Smooth muscle cell (in vitro differentiated cells): ENCODE measurements at regions not wholly inside any gene's neighbourhood (a gene's known extent, or its start where the extent isn't known, plus 50 kb on each side); places are given as distances from the start of the nearest gene placed in this dataset.

Experiments
- DNase-seq: peaks from one replicate; lab custom pipeline; 2025; ENCODE audit not compliant: unreplicated experiment; lab: John Stamatoyannopoulos, UW
- H2AFZ ChIP-seq: fragments of 200-600 bp; sonication (generic); 2 replicates; pipeline ENCODE4 v1.6.0; 2016; ENCODE audit warnings: antibody characterized with exemption, low read depth, mild to moderate bottlenecking
- H3F3A ChIP-seq: fragments of 200-600 bp; sonication (generic); 2 replicates; pipeline ENCODE4 v1.6.0; 2017; ENCODE audit warnings: antibody characterized with exemption, low read depth
- H3K27ac ChIP-seq: fragments of 200-600 bp; sonication (generic); 2 replicates; pipeline ENCODE4 v1.5.1; 2016; ENCODE audit warnings: low read depth, mild to moderate bottlenecking
- H3K27me3 ChIP-seq: fragments of 200-600 bp; sonication (generic); 2 replicates; pipeline ENCODE4 v1.6.1; 2016; ENCODE audit warnings: low read depth, mild to moderate bottlenecking
- H3K36me3 ChIP-seq: fragments of 200-600 bp; sonication (generic); 2 replicates; pipeline ENCODE4 v1.5.1; 2016; ENCODE audit warnings: low read depth
- H3K4me1 ChIP-seq: fragments of 200-600 bp; sonication (generic); 2 replicates; pipeline ENCODE4 v1.5.1; 2016; ENCODE audit warnings: low read depth
- H3K4me2 ChIP-seq: fragments of 200-600 bp; sonication (generic); 2 replicates; pipeline ENCODE4 v1.6.0; 2016; ENCODE audit warnings: mild to moderate bottlenecking
- H3K4me3 ChIP-seq: fragments of 200-600 bp; sonication (generic); 2 replicates; pipeline ENCODE4 v1.5.1; 2016; ENCODE audit warnings: mild to moderate bottlenecking
- H3K79me2 ChIP-seq: fragments of 200-600 bp; sonication (generic); 2 replicates; pipeline ENCODE4 v1.6.0; 2016; ENCODE audit warnings: low read depth, mild to moderate bottlenecking
- H3K9ac ChIP-seq: fragments of 200-600 bp; sonication (generic); 2 replicates; pipeline ENCODE4 v1.6.0; 2016; ENCODE audit warnings: low read depth
- H3K9me3 ChIP-seq: fragments of 200-600 bp; sonication (generic); replicated peaks from 2 replicates; pipeline ENCODE4 v1.5.1; 2016; ENCODE audit warnings: low read depth
- H4K20me1 ChIP-seq: fragments of 200-600 bp; sonication (generic); 2 replicates; pipeline ENCODE4 v1.6.0; 2016; ENCODE audit warnings: low read depth
- WGBS: methylation state at CpG from one replicate; pipeline ENCODE4 v1.1.7; 2016; ENCODE audit warnings: low lambda C conversion rate; 5-methylcytosine and 5-hydroxymethylcytosine counted together
- TF ChIP-seq, protein P1 (sequence below): fragments of 200-600 bp; sonication (generic); IDR thresholded peaks from 2 replicates; pipeline ENCODE4 v1.5.1; 2017; ENCODE audit warnings: borderline replicate concordance, mild to moderate bottlenecking, antibody characterized with exemption; ENCODE audit not compliant: insufficient read depth, poor library complexity, severe bottlenecking

DNA sequence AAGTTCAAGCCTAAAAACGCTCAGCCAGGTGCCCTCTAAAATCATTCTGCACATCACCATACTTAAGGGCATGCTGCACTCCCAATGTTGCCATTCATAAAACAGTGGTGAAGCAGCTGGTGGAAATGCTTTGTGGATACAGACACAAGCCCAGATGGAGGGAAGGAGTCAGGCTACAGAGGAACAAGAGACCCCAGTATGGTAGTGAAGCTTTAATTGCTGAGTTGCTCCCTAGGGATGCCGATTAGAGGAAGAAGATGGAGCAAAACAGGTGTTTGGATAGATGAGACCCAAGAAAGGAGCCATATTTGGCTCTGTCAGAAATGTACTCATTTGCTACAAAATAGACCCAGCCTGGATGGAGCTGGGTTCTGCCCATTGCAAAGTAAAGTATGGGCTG is 230.5 kb downstream of the NSG2 start:
- WGBS: 72% methylated on average over 2 of the region's 2 CpGs
- DNase-seq: no peak
- Histone ChIP-seq H3K9ac (no peak overlapping the region), H3K27me3 (no peaks in the 10 kb centered on the region), H4K20me1 (no peaks in the 10 kb centered on the region), H3K9me3 (no peaks in the 10 kb centered on the region), H3K36me3 (no peaks in the 10 kb centered on the region), H3K4me3 (no peak overlapping the region), H3F3A (no peaks in the 10 kb centered on the region), H2AFZ (no peak overlapping the region), H3K79me2 (no peaks in the 10 kb centered on the region), H3K27ac (no peak overlapping the region), H3K4me1 (no peaks in the 10 kb centered on the region), H3K4me2 (no peak overlapping the region)
- TF ChIP-seq, protein P1, sequence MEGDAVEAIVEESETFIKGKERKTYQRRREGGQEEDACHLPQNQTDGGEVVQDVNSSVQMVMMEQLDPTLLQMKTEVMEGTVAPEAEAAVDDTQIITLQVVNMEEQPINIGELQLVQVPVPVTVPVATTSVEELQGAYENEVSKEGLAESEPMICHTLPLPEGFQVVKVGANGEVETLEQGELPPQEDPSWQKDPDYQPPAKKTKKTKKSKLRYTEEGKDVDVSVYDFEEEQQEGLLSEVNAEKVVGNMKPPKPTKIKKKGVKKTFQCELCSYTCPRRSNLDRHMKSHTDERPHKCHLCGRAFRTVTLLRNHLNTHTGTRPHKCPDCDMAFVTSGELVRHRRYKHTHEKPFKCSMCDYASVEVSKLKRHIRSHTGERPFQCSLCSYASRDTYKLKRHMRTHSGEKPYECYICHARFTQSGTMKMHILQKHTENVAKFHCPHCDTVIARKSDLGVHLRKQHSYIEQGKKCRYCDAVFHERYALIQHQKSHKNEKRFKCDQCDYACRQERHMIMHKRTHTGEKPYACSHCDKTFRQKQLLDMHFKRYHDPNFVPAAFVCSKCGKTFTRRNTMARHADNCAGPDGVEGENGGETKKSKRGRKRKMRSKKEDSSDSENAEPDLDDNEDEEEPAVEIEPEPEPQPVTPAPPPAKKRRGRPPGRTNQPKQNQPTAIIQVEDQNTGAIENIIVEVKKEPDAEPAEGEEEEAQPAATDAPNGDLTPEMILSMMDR: no peak

GRCh38 chr5:174281089-174281760 is 235.7 kb downstream of the NSG2 start:
- no peak overlapping the region for H3K27ac ChIP-seq
- H4K20me1 ChIP-seq: no peaks in the 10 kb centered on the region
- 81% methylated on average over 4 of the region's 4 CpGs for WGBS
- H3K79me2 ChIP-seq: no peaks in the 10 kb centered on the region
- H3F3A ChIP-seq: no peaks in the 10 kb centered on the region
- H3K4me3 ChIP-seq: no peak overlapping the region
- no peak overlapping the region for H2AFZ ChIP-seq
- peaks cover 12% of the 10 kb centered on the region for H3K27me3 ChIP-seq
- no peaks in the 10 kb centered on the region for H3K4me1 ChIP-seq
- TF ChIP-seq, protein P1: no peak
- H3K9me3 ChIP-seq: no peaks in the 10 kb centered on the region
- H3K36me3 ChIP-seq: no peaks in the 10 kb centered on the region
- H3K4me2 ChIP-seq: no peak overlapping the region
- no peak for DNase-seq
- H3K9ac ChIP-seq: no peak overlapping the region

- no peak overlapping the region for H3K9ac ChIP-seq
- H3K79me2 ChIP-seq: no peaks in the 10 kb centered on the region
- H3K4me2 ChIP-seq: no peak overlapping the region
- no peak for DNase-seq
- no peak overlapping the region for H3K4me3 ChIP-seq
- H3K27ac ChIP-seq: no peak overlapping the region
- H3K27me3 ChIP-seq: peaks cover 12% of the 10 kb centered on the region
- WGBS: 80% methylated on average over 5 of the region's 5 CpGs
- TF ChIP-seq, protein P1: no peak
- no peaks in the 10 kb centered on the region for H4K20me1 ChIP-seq
- no peaks in the 10 kb centered on the region for H3K9me3 ChIP-seq
- no peak overlapping the region for H2AFZ ChIP-seq
- no peaks in the 10 kb centered on the region for H3F3A ChIP-seq
- H3K36me3 ChIP-seq: no peaks in the 10 kb centered on the region
- H3K4me1 ChIP-seq: no peaks in the 10 kb centered on the region
Observed at GRCh38 chr5:174281855-174282254, 236.3 kb downstream of the NSG2 start.

GRCh38 chr5:174282391-174282790 is 236.9 kb downstream of the NSG2 start:
- Histone ChIP-seq H3K27me3 (peaks cover 12% of the 10 kb centered on the region), H3K9ac (no peak overlapping the region), H3K79me2 (no peaks in the 10 kb centered on the region), H3K9me3 (no peaks in the 10 kb centered on the region), H3K4me3 (no peak overlapping the region), H3K4me1 (no peaks in the 10 kb centered on the region), H3F3A (no peaks in the 10 kb centered on the region), H3K4me2 (no peak overlapping the region), H3K36me3 (no peaks in the 10 kb centered on the region), H3K27ac (no peak overlapping the region), H4K20me1 (no peaks in the 10 kb centered on the region), H2AFZ (no peak overlapping the region)
- WGBS: 92% methylated on average over 4 of the region's 5 CpGs
- DNase-seq: no peak
- TF ChIP-seq, protein P1: no peak
